Nucleus accumbens (tissue), 56 donors: ENCODE measurements at regions not wholly inside any gene's neighbourhood (a gene's known extent, or its start where the extent isn't known, plus 50 kb on each side); places are given as distances from the start of the nearest gene placed in this dataset.
A peak's percentile ranks its signal among the peaks of the same experiment; 100 is the strongest.

Experiments
- DNase-seq, 56 donors: peaks; one replicate each; lab custom pipeline; 2025; lab: John Stamatoyannopoulos, UW

GRCh38 chr11:91786097-91786496 is 438.5 kb upstream of the FAT3 start:
- DNase-seq = no peak

- no peak for DNase-seq
Measured at GRCh38 chr11:91783173-91783572, 441.4 kb upstream of the FAT3 start.

- no peak for DNase-seq
Measured at GRCh38 chr11:91778758-91779157, 445.9 kb upstream of the FAT3 start.

GRCh38 chr11:91776655-91777054 is 448.0 kb upstream of the FAT3 start:
- DNase-seq = peak in 28 of 56 donors; percentile 4 to 59 (median 24)

GRCh38 chr11:91773090-91773489 is 451.5 kb upstream of the FAT3 start:
- DNase-seq = no peak

GRCh38 chr11:91771961-91772360 is 452.7 kb upstream of the FAT3 start:
- no peak for DNase-seq

GRCh38 chr11:91768783-91769182 is 455.8 kb upstream of the FAT3 start:
- DNase-seq = no peak

- DNase-seq = no peak
Measured at GRCh38 chr11:91763331-91763730, 461.3 kb upstream of the FAT3 start.

GRCh38 chr11:91761406-91762025 is 463.1 kb upstream of the FAT3 start:
- DNase-seq = no peak

- DNase-seq = no peak
Measured at GRCh38 chr11:91756829-91757480, 467.7 kb upstream of the FAT3 start.

GRCh38 chr11:91755951-91756707 is 468.5 kb upstream of the FAT3 start:
- DNase-seq = no peak

- no peak for DNase-seq
Measured at GRCh38 chr11:91755526-91755925, 469.1 kb upstream of the FAT3 start.

GRCh38 chr11:91749251-91749650 is 475.4 kb upstream of the FAT3 start:
- no peak for DNase-seq

- no peak for DNase-seq
Measured at GRCh38 chr11:91742155-91742554, 482.5 kb upstream of the FAT3 start.

GRCh38 chr11:91731051-91731450 is 493.6 kb upstream of the FAT3 start:
- no peak for DNase-seq

GRCh38 chr11:91730620-91731019 is 494.0 kb upstream of the FAT3 start:
- DNase-seq = no peak

- DNase-seq = no peak
Measured at GRCh38 chr11:91730057-91730456, 494.6 kb upstream of the FAT3 start.

- DNase-seq = no peak
Measured at GRCh38 chr11:91717169-91717568, 507.4 kb upstream of the FAT3 start.

- no peak for DNase-seq
Measured at GRCh38 chr11:91707652-91708482, 516.8 kb upstream of the FAT3 start.

- DNase-seq = no peak
Measured at GRCh38 chr11:91703042-91703441, 521.6 kb upstream of the FAT3 start.

- no peak for DNase-seq
Measured at GRCh38 chr11:91700854-91701253, 523.8 kb upstream of the FAT3 start.
